Breast epithelium (tissue), 3 donors: ENCODE measurements at regions not wholly inside any gene's neighbourhood (a gene's known extent, or its start where the extent isn't known, plus 50 kb on each side); places are given as distances from the start of the nearest gene placed in this dataset.

Experiments
- CTCF ChIP-seq, 3 donors: fragments of 450-650 bp; IDR thresholded peaks; one replicate each; pipeline ENCODE4 v1.5.1; 2016 to 2017; ENCODE audit warnings: antibody characterized with exemption in 3 of 3, mild to moderate bottlenecking in 3 of 3, moderate library complexity in 3 of 3
- POLR2AphosphoS5 ChIP-seq, 3 donors: sonication (generic); formaldehyde crosslinking; IDR thresholded peaks; one replicate each; pipeline ENCODE4 v1.6.1; 2017; ENCODE audit warnings: antibody characterized with exemption in 3 of 3

GRCh38 chr20:52622081-52622480 is 350.1 kb upstream of the TSHZ2 start:
- TF ChIP-seq POLR2AphosphoS5 (IDR thresholded peaks at IDR 0.05) (no peak), CTCF (IDR thresholded peaks at IDR 0.05) (no peak)
